Neural progenitor cell (in vitro differentiated cells): ENCODE measurements at regions not wholly inside any gene's neighbourhood (a gene's known extent, or its start where the extent isn't known, plus 50 kb on each side); places are given as distances from the start of the nearest gene placed in this dataset.

Source experiments
- DNase-seq: peaks from one replicate; pipeline ENCODE4 v3.0.0-alpha.2; 2016; ENCODE audit warnings: low spot score
- H2AFZ ChIP-seq: fragments of 200-600 bp; sonication (generic); replicated peaks from 2 replicates; pipeline ENCODE4 v1.6.1; 2016; ENCODE audit warnings: antibody characterized with exemption
- H3F3A ChIP-seq: fragments of 200-600 bp; sonication (generic); 2 replicates; pipeline ENCODE4 v1.6.1; 2016; ENCODE audit warnings: antibody characterized with exemption, low read depth
- H3K27ac ChIP-seq: fragments of 200-600 bp; sonication (generic); 2 replicates; pipeline ENCODE4 v1.5.1; 2016; ENCODE audit warnings: mild to moderate bottlenecking
- H3K27me3 ChIP-seq: fragments of 200-600 bp; sonication (generic); 2 replicates; pipeline ENCODE4 v1.6.1; 2016; ENCODE audit warnings: mild to moderate bottlenecking, moderate library complexity
- H3K36me3 ChIP-seq: fragments of 200-600 bp; sonication (generic); 2 replicates; pipeline ENCODE4 v1.5.1; 2016
- H3K4me1 ChIP-seq: fragments of 200-600 bp; sonication (generic); 2 replicates; pipeline ENCODE4 v1.6.1; 2016; ENCODE audit warnings: mixed run types
- H3K4me2 ChIP-seq: fragments of 200-600 bp; sonication (generic); 2 replicates; pipeline ENCODE4 v1.6.1; 2016
- H3K4me3 ChIP-seq: fragments of 200-600 bp; sonication (generic); 2 replicates; pipeline ENCODE4 v1.5.1; 2016
- H3K79me2 ChIP-seq: fragments of 200-600 bp; sonication (generic); 2 replicates; pipeline ENCODE4 v1.6.1; 2016; ENCODE audit warnings: low read depth
- H3K9ac ChIP-seq: fragments of 200-600 bp; sonication (generic); 2 replicates; pipeline ENCODE4 v1.6.1; 2016
- H3K9me3 ChIP-seq: fragments of 200-600 bp; sonication (generic); 2 replicates; pipeline ENCODE4 v1.5.1; 2016; ENCODE audit warnings: low read depth
- H4K20me1 ChIP-seq: fragments of 200-600 bp; sonication (generic); 2 replicates; pipeline ENCODE4 v1.6.1; 2016; ENCODE audit warnings: low read depth
- H3K27ac Mint-ChIP-seq: 3 replicates; pipeline ENCODE4 v1.8.0; 2021; ENCODE audit warnings: mixed read lengths
- H3K27me3 Mint-ChIP-seq: 2 replicates; pipeline ENCODE4 v1.8.0; 2022; ENCODE audit warnings: low read depth, mild to moderate bottlenecking, inconsistent platforms, moderate library complexity, mixed read lengths; ENCODE audit not compliant: insufficient read depth
- H3K36me3 Mint-ChIP-seq: 3 replicates; pipeline ENCODE4 v1.8.0; 2021; ENCODE audit warnings: mixed read lengths
- H3K4me1 Mint-ChIP-seq: 3 replicates; pipeline ENCODE4 v1.8.0; 2021; ENCODE audit warnings: mixed read lengths
- H3K4me3 Mint-ChIP-seq: 3 replicates; pipeline ENCODE4 v1.8.0; 2021; ENCODE audit warnings: mild to moderate bottlenecking, moderate library complexity, mixed read lengths
- H3K9me3 Mint-ChIP-seq: 3 replicates; pipeline ENCODE4 v1.8.0; 2020; ENCODE audit warnings: mixed read lengths
- CTCF ChIP-seq: fragments of 200-600 bp; sonication (generic); IDR thresholded peaks from 2 replicates; pipeline ENCODE4 v1.5.1; 2017; ENCODE audit warnings: antibody characterized with exemption, mild to moderate bottlenecking
- EZH2 ChIP-seq: fragments of 200-600 bp; sonication (generic); IDR thresholded peaks from 2 replicates; pipeline ENCODE4 v1.6.1; 2017; ENCODE audit warnings: antibody characterized with exemption, mild to moderate bottlenecking, moderate library complexity
- EZH2phosphoT487 ChIP-seq: fragments of 200-600 bp; sonication (generic); IDR thresholded peaks from 2 replicates; pipeline ENCODE4 v1.6.1; 2017; ENCODE audit warnings: antibody characterized with exemption

- no peak overlapping the region for H3K4me3 ChIP-seq
- DNase-seq = no peak
- no peak overlapping the region for H3K9ac ChIP-seq
- no peaks in the 10 kb centered on the region for H3F3A ChIP-seq
- no peaks in the 10 kb centered on the region for H3K36me3 ChIP-seq
- H2AFZ ChIP-seq = no peak overlapping the region
- peaks cover 2% of the 10 kb centered on the region for H3K27me3 Mint-ChIP-seq
- no peaks in the 10 kb centered on the region for H3K4me1 Mint-ChIP-seq
- H3K27ac ChIP-seq = no peak overlapping the region
- H3K9me3 Mint-ChIP-seq = no peaks in the 10 kb centered on the region
- H3K36me3 Mint-ChIP-seq = no peaks in the 10 kb centered on the region
- TF ChIP-seq EZH2phosphoT487 (no peak), EZH2 (no peak), CTCF (no peak)
- no peaks in the 10 kb centered on the region for H4K20me1 ChIP-seq
- H3K79me2 ChIP-seq = no peaks in the 10 kb centered on the region
- H3K4me2 ChIP-seq = no peak overlapping the region
- no peaks in the 10 kb centered on the region for H3K4me1 ChIP-seq
- no peak overlapping the region for H3K4me3 Mint-ChIP-seq
- no peaks in the 10 kb centered on the region for H3K9me3 ChIP-seq
- H3K27me3 ChIP-seq = no peaks in the 10 kb centered on the region
- H3K27ac Mint-ChIP-seq = no peak overlapping the region
Measured at GRCh38 chr5:115469904-115470516, 74.6 kb downstream of the FEM1C start.

GRCh38 chr5:115467628-115468027 is 76.9 kb downstream of the FEM1C start:
- TF ChIP-seq EZH2phosphoT487 = no peak
- no peak for TF ChIP-seq EZH2
- TF ChIP-seq CTCF = no peak
- Histone ChIP-seq H3F3A (no peaks in the 10 kb centered on the region), H3K4me2 (no peak overlapping the region), H4K20me1 (no peaks in the 10 kb centered on the region), H3K27ac (no peak overlapping the region), H3K79me2 (no peaks in the 10 kb centered on the region), H3K9ac (no peak overlapping the region), H3K4me3 (no peak overlapping the region), H3K4me1 (peaks cover 9% of the 10 kb centered on the region), H2AFZ (no peak overlapping the region), H3K9me3 (no peaks in the 10 kb centered on the region), H3K27me3 (no peaks in the 10 kb centered on the region), H3K36me3 (no peaks in the 10 kb centered on the region)
- H3K9me3 Mint-ChIP-seq = no peaks in the 10 kb centered on the region
- no peak for DNase-seq
- no peak overlapping the region for H3K27ac Mint-ChIP-seq
- H3K36me3 Mint-ChIP-seq = no peaks in the 10 kb centered on the region
- H3K4me3 Mint-ChIP-seq = no peak overlapping the region
- peaks cover 6% of the 10 kb centered on the region for H3K4me1 Mint-ChIP-seq
- H3K27me3 Mint-ChIP-seq = peaks cover 2% of the 10 kb centered on the region

GRCh38 chr5:115465431-115465830 is 79.1 kb downstream of the FEM1C start:
- peaks cover 6% of the 10 kb centered on the region for H3K4me1 Mint-ChIP-seq
- no peak overlapping the region for H3K4me3 Mint-ChIP-seq
- TF ChIP-seq CTCF (no peak), EZH2 (no peak), EZH2phosphoT487 (no peak)
- peaks cover 9% of the 10 kb centered on the region for H3K4me1 ChIP-seq
- H3K36me3 Mint-ChIP-seq = no peaks in the 10 kb centered on the region
- H3K36me3 ChIP-seq = no peaks in the 10 kb centered on the region
- DNase-seq = no peak
- no peak overlapping the region for H3K4me3 ChIP-seq
- no peaks in the 10 kb centered on the region for H4K20me1 ChIP-seq
- H3K9me3 Mint-ChIP-seq = no peaks in the 10 kb centered on the region
- no peaks in the 10 kb centered on the region for H3K9me3 ChIP-seq
- no peak overlapping the region for H2AFZ ChIP-seq
- H3K27ac Mint-ChIP-seq = no peak overlapping the region
- no peaks in the 10 kb centered on the region for H3K27me3 Mint-ChIP-seq
- no peaks in the 10 kb centered on the region for H3K27me3 ChIP-seq
- H3K27ac ChIP-seq = no peak overlapping the region
- no peak overlapping the region for H3K4me2 ChIP-seq
- no peak overlapping the region for H3K9ac ChIP-seq
- no peaks in the 10 kb centered on the region for H3F3A ChIP-seq
- no peaks in the 10 kb centered on the region for H3K79me2 ChIP-seq
